Suppressor macrophage treated with lipopolysaccharide for 1 hour (primary cell): ENCODE measurements at regions not wholly inside any gene's neighbourhood (a gene's known extent, or its start where the extent isn't known, plus 50 kb on each side); places are given as distances from the start of the nearest gene placed in this dataset.

Source experiments
- DNase-seq, 3 donors: peaks; one replicate each; pipeline ENCODE4 v3.0.0-alpha.2; 2020 to 2022

DNA sequence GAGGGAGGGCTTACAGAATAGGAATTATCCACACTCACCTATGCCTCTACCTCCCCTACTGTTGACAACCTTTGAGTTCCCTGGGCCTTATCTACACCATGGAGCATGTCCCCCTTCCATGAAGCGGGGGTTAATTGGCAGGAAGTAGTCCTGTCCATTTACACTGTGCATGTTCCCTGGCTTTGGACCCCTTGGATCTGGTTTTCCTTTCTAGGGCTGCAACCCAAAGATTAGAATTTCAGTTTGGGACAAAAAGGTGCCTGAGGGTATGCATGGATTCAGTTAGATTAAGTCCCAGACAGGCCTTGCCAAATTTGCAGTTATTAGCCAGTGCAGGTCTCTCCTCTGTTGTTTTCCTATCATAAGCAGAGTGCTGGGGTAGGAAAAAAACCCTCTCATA is 180.3 kb downstream of the CMPK2 start:
- no peak for DNase-seq

DNA sequence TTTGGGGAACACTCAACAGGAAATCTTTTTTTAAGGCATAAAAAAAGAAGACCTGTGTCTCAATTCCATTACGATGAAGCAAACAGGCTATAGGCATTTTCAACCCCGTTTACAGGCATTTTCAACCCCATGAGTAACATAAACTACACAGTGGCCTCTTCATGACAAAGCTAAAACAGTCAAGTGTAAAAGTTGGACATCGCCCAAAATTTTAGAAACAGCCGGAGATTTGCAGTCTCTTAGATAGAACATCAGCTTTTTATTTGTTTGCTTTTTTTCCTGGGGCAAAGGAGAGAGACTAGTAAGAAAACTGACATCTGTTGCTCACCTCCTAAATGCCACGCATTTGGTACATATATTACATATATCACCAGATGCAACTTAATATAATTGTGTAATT is 173.7 kb downstream of the CMPK2 start:
- no peak for DNase-seq

DNA sequence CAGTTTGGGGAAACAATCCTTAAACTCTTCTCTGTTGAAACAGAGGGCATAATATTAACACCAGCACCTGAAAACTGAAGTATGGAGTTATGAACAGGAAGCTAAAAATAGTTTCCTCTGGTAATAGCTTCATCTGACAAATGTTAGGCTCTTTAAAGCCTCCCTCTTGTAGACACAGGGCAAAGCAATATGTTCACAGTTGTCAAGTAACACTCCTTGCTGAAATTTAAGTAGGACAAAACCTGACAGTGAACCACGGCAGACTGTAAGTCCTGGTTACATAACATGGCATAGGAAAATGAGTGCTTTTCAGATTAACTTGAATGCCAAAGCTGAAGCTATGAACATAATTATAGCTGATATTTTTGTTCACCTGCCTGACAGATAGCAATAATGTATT is 172.9 kb downstream of the CMPK2 start:
- no peak for DNase-seq

DNA sequence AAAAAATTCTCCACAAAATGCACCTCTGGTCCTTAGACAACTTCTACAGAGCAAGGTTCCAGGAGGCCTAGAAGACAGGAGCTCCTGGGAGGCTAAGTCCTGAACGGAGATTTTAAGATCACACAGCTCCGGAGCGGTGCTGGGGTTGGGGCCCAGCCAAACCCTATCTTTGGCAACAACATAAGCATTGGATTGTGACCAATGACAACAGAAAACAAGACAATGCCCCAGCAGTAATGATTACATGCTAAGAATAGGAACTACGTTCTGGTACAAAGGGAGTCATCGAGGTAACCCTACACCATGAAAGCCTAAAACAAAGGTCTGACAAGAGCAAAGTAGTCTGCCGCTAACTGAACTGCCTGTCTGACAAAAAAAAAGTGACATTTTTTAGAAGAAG is 171.2 kb downstream of the CMPK2 start:
- no peak for DNase-seq

DNA sequence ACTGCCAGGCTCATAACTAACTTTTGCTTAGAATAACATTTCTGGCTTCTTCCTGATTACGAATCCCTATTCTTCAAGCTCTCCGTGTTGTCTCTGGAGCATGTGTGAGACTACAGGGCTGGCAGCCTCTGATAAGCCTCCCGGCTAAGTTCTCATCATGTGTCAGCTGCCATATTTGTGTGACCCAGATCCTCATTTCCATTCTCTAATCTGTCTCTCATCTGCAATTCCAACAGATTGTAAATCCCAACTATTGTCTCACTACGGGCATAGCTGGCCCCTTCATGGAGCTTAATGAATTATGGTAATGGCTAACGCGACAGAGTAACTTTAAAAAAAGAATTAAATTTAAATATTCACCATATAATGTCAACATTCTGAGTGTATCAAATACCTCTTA is 165.4 kb downstream of the CMPK2 start:
- DNase-seq = no peak

DNA sequence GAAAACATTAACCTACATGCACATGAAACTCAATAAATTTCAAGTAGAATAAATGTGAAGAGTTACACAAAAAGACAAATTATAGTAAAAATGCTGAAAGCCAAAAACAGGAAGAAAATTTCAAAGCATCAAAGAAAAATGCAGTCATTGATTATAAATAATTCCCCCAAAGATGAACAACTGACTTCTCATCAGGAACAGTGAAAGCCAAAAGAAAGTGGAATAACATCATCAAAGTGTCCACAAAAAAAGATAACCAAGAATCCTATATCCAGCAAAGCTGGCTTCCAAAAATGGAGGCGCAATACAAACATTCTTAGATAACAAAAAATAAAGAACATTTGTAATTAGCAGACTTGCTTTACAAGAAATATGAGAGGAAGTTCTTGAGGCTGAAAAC is 161.6 kb downstream of the CMPK2 start:
- no peak for DNase-seq

DNA sequence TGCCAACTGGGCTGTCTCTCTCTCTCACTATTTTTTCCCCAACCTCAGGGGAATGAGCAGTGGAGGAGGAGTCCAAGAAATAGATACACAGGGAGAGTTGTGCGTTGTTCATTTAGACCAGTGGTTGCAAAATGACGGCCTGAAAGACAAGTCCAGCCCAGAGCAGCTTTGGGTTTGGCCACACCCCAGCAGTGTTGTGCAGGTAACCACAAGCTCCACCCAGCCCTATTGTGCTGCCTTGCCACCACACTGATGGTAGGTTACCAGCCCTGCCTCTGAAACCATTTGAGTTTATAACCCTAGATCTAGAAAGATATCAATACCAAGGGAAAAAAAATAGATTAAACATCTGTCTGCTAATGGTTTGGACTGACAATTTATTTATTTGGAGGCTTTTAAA is 144.3 kb downstream of the CMPK2 start:
- DNase-seq = no peak

DNA sequence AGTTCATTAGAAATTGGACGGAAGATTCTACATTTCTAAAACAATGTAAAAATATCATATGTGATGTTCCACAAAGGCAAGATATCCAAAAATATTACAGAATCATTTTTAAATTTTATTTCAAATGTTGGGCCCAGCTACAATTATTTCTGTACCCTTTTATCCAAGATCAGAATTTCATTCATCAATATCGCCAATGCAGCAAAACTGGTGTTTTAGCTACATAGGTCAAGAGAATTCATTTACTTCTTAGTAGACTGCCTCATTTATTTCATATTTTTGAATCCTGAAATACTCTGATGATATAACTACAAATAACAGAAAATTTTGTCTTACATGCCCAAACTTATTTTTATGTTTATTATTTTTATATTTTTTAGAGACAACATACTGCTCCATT is 143.1 kb downstream of the CMPK2 start:
- DNase-seq = no peak

DNA sequence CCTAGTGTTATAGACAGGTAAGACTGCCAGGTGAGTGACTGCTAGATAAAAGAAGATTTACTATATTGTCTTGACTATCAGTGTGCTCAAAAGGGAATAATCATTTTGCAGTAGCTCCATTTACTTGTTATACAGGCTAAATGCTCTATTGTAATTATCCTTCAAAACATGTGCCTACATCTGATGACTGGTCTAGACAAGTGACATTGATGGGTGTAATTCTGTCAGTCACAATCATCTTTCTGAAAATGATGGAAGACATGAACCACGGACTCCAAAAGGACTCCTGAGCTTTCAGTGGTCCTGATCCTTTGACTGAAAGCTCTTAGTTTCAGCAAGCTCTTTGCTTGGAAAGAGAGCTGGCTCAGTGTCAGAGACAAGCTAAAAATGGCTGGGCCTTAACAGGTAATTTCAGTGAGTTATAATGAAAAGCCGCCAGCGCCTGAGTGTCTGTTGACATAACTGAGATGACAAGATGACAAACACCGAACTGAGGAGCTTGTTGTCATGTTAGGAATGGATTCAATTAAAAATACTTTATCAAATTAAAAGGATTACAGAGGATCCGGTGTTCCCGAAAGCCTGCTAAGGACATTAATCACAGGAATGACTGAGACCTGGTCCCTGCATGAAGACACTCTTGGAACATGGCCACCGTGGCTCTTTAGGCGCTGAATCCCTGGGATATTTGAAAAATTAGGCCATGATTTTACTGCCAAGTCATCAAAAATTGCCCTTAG is 141.7 kb downstream of the CMPK2 start:
- DNase-seq = no peak

DNA sequence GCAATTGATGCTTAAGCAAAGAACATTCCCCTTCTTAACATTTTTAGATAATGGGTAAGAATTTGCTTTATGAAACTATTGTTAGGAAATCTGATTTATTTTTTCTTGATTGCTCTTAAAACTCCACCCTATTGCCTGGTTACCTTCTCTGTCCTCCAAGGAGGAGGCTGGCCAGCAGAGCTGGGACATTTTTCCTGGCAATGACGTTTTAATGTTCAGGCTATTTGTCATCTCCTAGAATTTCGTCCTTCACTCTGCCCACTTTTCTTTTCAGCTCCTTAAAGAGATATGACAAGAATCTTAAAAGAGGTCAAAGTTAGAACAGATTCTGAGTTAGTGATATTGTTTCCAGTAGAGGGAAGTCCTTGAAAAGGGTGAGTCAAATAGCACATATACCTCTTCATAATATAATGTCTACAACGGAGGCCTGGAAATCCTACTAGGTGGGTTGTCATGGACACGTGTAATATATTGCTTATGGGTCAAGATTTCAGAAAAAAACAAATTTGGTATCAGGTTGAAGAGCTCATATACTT is 141.0 kb downstream of the CMPK2 start:
- no peak for DNase-seq

DNA sequence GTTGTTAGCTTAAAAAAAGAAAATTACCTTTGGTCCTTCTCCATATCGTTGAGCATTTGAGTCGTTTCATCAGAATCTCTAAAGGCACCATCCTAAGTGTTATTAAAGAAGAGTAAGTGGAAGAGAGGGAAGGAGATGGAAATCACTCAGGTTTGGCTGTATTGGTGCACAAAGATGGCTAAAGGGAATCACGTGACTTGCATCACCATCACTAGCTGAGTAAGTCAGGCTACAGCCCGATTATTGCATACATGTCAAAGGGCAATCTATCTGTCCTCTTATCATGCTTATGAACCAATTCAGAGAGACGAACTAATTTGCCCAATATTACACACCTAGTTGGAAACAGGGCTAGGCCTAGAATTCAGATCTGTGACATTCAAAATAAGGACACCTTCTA is 137.6 kb downstream of the CMPK2 start:
- no peak for DNase-seq

DNA sequence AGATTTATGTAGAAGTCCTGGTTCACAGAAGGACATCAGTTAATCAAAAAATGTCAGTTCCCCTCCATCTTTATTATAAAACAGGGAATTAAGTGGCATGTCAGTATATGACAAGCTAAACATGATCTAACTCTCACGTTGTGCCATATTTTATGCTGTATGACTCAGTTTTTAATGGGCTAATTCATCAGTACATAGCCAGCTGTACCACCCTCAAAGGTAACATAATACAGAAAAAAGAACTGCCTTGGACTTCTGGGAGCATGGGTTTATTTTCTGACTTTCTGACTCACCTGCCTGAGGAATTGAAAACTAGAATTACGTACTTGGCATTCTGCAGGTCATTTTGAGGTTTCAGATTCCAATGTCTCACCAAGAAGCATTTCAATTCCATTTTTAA is 135.7 kb downstream of the CMPK2 start:
- DNase-seq = no peak

DNA sequence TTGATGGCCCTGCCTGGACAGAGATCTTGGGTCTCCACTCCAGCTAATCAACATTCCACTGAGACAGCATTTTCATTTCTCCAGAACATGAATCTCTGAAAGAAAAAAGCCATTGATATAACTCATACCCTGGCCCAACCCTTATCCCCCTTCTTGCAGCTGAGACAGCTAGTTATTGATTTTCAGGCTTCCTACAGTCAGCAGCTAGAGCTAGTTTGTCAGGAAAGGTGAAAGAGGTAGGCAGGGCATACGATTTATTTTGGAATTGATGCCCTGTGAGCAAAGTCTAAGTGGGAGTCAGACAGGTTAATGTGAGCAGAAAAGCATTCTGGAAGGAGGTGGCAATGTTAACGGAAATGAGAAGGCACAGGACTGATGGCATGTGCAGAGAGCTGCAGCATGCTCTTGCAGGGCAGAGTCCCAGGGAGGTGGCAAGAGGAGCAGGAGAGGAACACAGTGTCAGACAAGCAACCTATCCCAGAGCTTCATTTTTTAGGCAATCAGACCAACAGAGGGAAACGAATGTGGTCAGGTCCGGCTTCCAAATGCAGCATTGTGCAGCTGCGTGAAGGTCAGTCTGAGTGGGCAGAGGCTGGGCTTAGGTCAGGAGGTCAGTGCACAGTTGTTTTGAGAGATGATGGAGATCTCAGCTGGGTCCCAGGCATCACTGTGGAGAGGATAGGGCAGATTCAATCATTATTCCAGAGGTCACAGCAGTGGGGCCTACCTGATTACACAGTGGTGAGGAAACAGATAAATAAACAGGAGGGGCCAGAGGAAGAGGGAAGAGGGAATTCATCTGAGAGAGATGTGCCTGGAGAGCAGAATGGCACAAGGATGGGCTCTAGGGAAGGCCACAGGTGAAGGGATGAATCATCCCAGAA is 134.8 kb downstream of the CMPK2 start:
- DNase-seq = no peak

DNA sequence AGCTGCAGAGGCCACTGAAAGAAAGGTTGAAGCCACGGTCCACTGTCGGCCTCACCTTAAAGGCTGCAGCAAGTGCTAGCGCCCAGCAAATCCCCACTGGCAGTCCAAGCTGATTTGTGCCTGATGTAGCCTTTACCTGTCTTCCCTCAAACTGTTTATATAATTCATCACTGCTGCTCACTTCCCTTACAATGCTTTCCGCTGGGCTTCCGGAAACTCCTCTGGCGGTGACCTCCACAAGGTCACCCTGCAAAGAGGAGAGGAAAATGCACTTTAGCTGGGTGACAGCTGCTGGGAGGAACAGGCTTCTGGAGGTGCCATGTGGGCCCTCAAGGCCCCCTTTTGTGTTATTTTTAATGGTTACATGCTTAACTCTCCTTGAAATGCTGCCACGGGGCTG is 126.2 kb downstream of the CMPK2 start:
- no peak for DNase-seq

DNA sequence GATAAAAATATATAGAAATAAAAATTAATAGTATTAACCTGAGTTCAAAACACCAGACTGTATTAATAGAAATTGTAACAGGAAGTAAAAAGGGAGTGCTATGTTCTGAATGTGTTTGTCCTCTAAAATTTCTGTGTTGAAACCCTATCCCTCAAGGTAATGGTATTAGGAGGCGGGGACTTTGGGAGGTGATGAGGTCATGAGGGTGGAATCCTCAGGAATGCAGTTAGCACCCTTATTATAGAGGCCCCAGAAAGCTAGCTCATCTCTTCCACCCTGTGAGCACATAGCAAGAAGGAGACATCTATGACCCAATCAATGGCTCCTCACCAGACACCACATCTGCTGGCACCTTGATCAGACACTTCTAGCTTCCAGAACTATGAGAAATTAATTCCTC is 124.5 kb downstream of the CMPK2 start:
- no peak for DNase-seq

DNA sequence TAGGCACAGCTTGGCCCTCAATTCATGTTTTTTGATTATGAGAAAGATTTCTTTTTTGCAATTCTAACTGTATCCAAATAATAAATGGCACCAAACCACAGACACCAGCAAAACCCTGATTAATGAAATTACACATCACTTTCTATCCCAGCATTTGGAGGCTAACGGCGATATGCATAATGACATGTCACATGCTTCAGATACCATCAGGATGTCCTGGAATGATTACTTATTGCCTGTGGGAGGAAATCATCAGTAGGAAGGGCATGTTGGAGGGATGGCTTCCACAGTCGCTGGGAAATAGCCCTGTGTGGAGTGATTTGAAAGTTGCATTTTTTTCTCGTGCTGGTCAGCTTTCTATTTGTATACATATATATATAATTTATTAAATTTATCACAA is 121.7 kb downstream of the CMPK2 start:
- DNase-seq = no peak

DNA sequence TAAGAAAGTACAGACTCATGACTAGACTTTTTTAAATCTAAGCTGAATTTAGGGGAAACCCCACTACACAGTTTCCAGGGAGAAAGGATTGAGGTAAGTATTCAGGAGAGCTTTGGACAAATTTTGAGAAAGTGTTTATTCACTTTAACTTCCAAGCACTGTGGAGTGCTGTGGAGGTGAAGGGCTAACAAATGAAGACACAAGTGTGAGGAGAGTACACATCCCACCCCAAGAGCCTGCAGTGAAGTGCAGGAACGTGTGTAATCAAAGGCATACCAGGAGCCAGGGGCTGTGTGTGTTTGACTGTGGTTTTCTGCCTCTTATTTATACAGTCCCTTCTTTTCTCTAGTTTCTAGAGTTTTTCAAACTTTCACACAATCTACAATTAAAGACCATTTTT is 118.3 kb downstream of the CMPK2 start:
- no peak for DNase-seq

DNA sequence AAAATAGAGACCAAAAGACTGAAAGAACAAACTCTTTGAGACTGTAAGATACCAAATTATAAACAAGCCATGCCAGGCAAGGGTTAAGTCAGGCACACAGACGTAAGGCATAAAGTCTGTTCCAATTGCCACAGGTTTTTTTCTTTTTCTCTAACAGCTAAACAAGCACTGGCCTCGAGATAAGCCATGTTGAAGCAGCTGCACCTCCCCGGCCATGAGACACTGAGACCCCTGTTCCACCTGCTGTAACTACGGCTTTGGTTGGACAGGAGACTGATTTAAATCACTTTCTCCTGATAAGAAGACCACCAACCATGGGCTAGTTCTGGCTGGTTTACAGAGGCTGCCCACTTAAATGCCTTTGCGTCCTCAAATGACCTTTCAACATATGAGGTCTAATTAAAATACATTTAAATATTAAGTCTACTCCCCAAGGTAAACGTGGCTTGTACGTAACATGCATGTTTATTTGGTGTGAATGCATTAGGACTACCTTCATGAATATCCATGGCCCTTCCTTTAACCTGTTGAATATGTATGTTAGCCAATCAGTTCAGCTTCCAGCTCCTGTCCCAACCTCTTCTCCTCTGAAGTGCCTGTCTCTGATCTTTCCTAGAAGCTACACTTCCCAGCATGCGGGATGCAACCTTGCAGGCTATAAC is 117.2 kb downstream of the CMPK2 start:
- no peak for DNase-seq

DNA sequence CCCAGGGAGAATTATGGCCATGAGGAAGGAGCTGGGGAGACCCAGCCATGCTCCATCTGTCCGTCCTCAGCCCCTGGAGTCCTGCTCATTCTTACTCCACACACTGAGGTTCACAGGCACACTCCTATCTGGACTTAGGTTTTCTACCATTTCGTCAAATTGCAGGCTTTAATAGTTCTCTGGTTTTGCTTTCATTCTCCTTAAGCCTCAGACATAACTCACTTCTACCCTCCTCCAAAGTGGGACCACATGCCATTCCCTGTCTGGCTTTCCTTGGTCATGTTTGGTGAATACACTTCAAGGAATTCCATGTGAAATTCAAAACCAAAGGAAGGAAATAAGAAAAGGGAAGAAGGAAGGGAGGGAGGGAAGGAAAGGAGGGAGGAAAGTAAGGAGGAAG is 115.7 kb downstream of the CMPK2 start:
- no peak for DNase-seq

DNA sequence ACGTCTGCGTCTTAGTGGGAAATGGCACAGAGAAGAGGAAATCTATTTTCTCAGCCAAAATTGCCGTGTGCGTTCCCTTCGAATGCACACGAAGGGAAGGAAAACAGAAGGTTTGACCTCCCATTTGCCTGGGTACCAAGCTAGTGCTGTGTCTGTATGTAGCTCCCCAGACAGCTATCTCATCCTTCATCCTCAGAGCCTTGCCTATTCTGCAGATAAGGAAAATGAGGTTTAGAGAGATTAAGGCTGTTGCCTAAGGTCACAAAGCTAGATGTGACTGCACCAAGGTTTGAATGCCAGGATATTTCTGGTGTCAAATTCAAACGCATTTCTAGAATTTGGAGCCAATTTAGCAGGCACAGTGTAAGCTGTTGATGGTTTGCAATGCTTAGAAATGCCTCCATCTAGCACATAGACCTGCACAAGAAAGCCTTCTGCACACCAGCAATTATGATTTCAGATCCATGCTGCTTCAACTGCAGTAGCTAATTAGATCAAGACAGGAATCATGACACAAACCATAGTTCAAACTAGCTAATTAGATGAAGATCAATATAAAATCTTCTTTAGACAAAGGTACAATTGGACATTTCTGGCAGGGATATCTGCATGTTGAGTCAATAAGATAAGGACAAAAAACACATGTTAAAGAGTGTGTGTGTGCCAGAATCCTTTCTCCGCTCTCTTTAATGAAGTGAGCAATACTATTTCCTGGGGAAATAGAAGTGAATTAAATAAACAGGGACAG is 115.1 kb downstream of the CMPK2 start:
- no peak for DNase-seq

DNA sequence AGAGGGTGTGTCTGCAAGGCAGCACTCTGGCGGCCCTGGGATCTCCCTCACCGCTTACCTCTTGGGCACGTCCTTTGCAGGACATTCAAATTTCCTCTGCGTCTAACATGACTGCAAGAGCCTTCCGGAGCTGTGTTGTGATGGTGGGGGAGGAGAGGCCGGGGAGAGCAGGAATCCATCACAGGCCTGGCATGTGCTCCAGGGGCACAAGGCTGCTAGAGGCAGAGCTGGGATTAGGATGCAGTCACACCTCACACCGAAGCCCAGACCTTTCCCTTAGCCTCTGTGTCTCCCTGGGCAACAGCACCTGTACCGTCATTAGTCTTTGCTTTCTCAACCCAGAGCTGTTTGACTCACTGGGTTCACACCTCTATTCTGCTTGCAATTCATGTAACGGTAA is 111.3 kb downstream of the CMPK2 start:
- DNase-seq = no peak

DNA sequence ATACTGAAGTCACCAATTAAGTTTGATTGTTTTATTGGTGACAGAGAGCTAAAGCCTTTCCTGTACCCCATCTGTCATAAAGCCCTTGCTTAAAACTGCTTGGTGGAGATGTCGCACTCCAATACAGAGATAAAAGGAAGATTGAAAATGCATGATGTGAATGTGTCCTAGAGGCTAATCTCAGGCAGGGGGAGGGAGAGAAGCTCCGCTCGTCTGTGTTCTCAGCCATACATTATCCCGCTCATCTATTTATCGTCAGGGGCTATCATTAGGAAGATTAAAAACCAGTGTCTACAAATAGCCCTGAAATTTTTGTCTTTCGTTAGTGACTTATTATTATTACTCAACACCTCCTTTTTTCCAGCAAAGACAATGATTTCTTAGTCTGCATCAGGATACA is 110.3 kb downstream of the CMPK2 start:
- no peak for DNase-seq

DNA sequence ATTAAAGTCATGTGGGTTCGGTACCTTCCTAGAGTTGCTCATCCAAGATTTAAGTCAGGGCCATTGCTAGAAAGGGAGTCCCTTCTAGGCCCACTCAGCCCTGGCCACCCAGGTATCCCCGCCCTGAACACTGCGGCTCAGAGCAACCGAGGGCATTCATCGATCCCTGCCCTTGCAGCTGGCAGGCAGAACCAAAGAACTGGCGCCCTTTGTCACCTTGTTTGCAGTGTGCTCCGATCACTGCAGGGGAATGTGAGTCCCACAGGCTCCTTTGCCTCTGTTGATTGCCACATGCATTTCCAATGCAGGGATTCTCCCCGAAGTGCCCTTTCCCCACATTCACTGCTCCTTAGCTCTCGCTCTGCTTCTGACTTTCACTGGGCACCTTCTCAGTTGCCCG is 108.5 kb downstream of the CMPK2 start:
- no peak for DNase-seq
